GM10266 (cell line): ENCODE measurements at regions not wholly inside any gene's neighbourhood (a gene's known extent, or its start where the extent isn't known, plus 50 kb on each side); places are given as distances from the start of the nearest gene placed in this dataset.

Experiments used
- DNase-seq: peaks from one replicate; pipeline ENCODE4 v3.0.0; 2012; ENCODE audit errors: extremely low spot score
- CTCF ChIP-seq: IDR thresholded peaks from 2 replicates; pipeline ENCODE4 v1.5.1; 2012; ENCODE audit warnings: mild to moderate bottlenecking, low read depth; ENCODE audit not compliant: control insufficient read depth, insufficient read depth; ENCODE audit errors: missing control alignments

DNA sequence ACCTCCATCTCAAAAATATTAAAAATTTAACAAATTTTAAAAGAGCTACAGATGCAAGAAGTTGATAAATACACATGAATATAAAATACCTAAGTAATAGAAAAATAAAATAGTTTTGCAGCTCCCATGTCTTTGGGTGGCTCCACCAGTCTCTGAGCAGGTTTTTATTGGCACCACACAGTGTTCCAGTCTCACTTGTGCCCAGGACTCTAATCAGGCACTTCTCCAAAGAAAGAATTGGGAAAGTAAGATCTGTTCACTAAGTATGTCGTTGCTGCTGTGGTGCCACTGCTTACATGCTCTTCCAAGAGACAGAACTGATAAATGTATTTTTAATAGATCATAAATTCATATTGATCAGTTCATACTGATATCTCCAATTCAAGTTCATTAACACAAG is 92.5 kb upstream of the ABI3BP start:
- TF ChIP-seq CTCF: no peak
- no peak for DNase-seq

- TF ChIP-seq CTCF: no peak
- DNase-seq: no peak
Observed at GRCh38 chr3:101084404-101084803, 91.2 kb upstream of the ABI3BP start.

GRCh38 chr3:101081999-101082398 is 88.8 kb upstream of the ABI3BP start:
- TF ChIP-seq CTCF: no peak
- no peak for DNase-seq

GRCh38 chr3:101081446-101081845 is 88.2 kb upstream of the ABI3BP start:
- no peak for DNase-seq

DNA sequence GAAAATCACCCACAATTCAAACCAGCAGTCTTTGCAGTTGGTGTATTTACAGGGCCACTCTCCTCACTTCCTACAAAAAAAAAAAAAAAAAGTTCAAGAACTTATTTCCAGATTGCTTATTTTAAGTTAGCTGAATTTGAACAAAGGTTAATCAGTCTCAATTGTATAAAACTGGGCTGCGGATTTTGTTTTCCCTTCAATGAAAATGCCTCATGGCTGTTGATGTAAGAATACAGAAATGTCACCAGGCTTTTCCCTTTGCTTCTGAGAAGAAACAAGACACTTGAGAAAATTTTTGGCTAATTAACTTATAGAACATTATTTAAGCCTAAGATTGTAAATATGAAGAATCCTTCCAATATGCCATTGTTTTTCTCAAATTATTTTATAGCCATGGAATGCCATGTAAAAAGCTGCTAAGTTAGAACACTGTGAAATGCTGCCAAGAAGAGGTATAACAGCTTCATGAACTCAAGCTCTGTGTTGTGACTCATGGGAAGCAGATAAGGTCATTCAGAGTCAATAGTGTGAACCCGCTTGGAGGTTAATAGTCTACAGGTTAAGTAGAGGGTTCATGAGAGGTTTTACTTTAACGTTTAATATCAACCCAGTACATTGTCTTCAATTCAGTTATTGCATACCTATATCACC is 84.3 kb upstream of the ABI3BP start:
- DNase-seq: no peak
- no peak for TF ChIP-seq CTCF

More at GRCh38 chr3:101081446-101081845, 88.2 kb upstream of the ABI3BP start:
- no peak for TF ChIP-seq CTCF

DNA sequence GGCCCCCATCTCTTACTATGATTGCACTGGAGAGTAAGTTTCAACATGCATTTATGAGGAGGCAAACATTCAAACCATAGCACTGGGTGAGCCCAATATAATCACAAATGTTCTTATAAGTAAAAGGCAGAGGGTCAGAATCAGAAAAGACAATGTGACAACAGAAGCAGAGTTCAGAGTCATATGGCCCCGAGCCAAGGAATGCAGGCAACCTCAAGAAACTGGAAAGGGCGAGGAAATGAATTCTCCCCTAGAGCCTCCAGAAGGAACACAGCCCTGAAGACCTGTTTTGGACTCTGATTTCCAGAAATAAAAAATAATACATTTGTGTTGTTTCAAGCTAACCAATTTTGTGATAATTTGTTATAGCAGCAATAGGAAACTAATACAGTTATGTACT is 81.3 kb upstream of the ABI3BP start:
- no peak for DNase-seq
- TF ChIP-seq CTCF: no peak

DNA sequence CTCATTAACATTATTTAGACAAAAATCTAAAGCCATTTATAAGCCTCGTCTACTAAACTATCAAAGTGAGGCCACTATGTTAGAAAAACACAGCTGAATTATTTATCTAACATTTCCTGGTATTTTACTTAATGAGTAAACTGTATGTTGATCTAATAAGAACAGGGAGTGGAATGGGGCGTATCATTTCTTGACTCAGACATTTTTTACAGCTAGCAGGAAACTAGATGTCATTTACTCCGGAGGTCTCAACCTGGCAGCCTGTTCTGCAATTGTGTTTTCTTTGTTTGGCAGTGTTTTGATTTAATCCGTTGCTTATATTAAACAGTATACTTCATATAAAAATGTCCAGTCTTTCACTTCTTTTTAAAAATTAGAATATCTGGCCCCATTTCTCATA is 79.1 kb upstream of the ABI3BP start:
- DNase-seq: no peak
- no peak for TF ChIP-seq CTCF
